GM23338 (cell line): ENCODE measurements at regions not wholly inside any gene's neighbourhood (a gene's known extent, or its start where the extent isn't known, plus 50 kb on each side); places are given as distances from the start of the nearest gene placed in this dataset.
A peak's percentile ranks its signal among the peaks of the same experiment; 100 is the strongest.

ENCODE experiments used
- ATAC-seq: fragments of 200-7000 bp; cut with Tn5 transposase; 3 replicates; pipeline ENCODE4 v1.9.1; 2020
- DNase-seq: peaks from one replicate; pipeline ENCODE4 v3.0.0-alpha.2; 2015; ENCODE audit warnings: low spot score
- H2AFZ ChIP-seq: fragments of 200-600 bp; sonication (generic); 2 replicates; pipeline ENCODE4 v1.8.0; 2016; ENCODE audit warnings: antibody characterized with exemption, mild to moderate bottlenecking, moderate library complexity
- H3F3A ChIP-seq: fragments of 200-600 bp; sonication (generic); replicated peaks from 2 replicates; pipeline ENCODE4 v1.8.0; 2017; ENCODE audit warnings: antibody characterized with exemption, mixed run types, low read depth
- H3K27ac ChIP-seq: fragments of 200-600 bp; sonication (generic); 2 replicates; pipeline ENCODE4 v1.6.1; 2016; ENCODE audit warnings: low read depth
- H3K27me3 ChIP-seq: fragments of 200-600 bp; sonication (generic); 2 replicates; pipeline ENCODE4 v1.8.0; 2016; ENCODE audit warnings: mild to moderate bottlenecking, mixed run types, moderate library complexity; ENCODE audit not compliant: insufficient read depth
- H3K36me3 ChIP-seq: fragments of 200-600 bp; sonication (generic); 2 replicates; pipeline ENCODE4 v1.8.0; 2016; ENCODE audit warnings: mild to moderate bottlenecking; ENCODE audit not compliant: insufficient read depth
- H3K4me1 ChIP-seq: fragments of 200-600 bp; sonication (generic); 2 replicates; pipeline ENCODE4 v1.8.0; 2016; ENCODE audit warnings: mild to moderate bottlenecking, moderate library complexity; ENCODE audit not compliant: insufficient read depth
- H3K4me2 ChIP-seq: fragments of 200-600 bp; sonication (generic); 2 replicates; pipeline ENCODE4 v1.7.1; 2017; ENCODE audit warnings: mixed run types
- H3K4me3 ChIP-seq: fragments of 200-600 bp; sonication (generic); 2 replicates; pipeline ENCODE4 v1.6.1; 2016; ENCODE audit warnings: mixed run types
- H3K79me2 ChIP-seq: fragments of 200-600 bp; sonication (generic); replicated peaks from 2 replicates; pipeline ENCODE4 v1.8.0; 2017; ENCODE audit warnings: mild to moderate bottlenecking; ENCODE audit not compliant: insufficient read depth
- H3K9me2 ChIP-seq: fragments of 200-600 bp; sonication (generic); 2 replicates; pipeline ENCODE4 v1.8.0; 2017; ENCODE audit not compliant: insufficient read depth
- H4K20me1 ChIP-seq: fragments of 200-600 bp; sonication (generic); replicated peaks from 2 replicates; pipeline ENCODE4 v1.8.0; 2017; ENCODE audit warnings: mild to moderate bottlenecking; ENCODE audit not compliant: insufficient read depth
- H3K27ac Mint-ChIP-seq: 2 replicates; pipeline ENCODE4 v1.8.0; 2020; ENCODE audit warnings: inconsistent platforms, mild to moderate bottlenecking, moderate library complexity, mixed read lengths
- H3K27me3 Mint-ChIP-seq: 3 replicates; pipeline ENCODE4 v1.8.0; 2022; ENCODE audit warnings: low read depth, mild to moderate bottlenecking, moderate library complexity, mixed read lengths, inconsistent platforms; ENCODE audit not compliant: insufficient read depth, poor library complexity
- H3K36me3 Mint-ChIP-seq: 3 replicates; pipeline ENCODE4 v1.8.0; 2021; ENCODE audit warnings: low read depth, mild to moderate bottlenecking, inconsistent platforms, moderate library complexity, mixed read lengths
- H3K4me1 Mint-ChIP-seq: 3 replicates; pipeline ENCODE4 v1.8.0; 2020; ENCODE audit warnings: mild to moderate bottlenecking, inconsistent platforms, mixed read lengths
- H3K4me3 Mint-ChIP-seq: 3 replicates; pipeline ENCODE4 v1.8.0; 2021; ENCODE audit warnings: moderate library complexity, mild to moderate bottlenecking, inconsistent platforms, mixed read lengths
- H3K9me3 Mint-ChIP-seq: 3 replicates; pipeline ENCODE4 v1.8.0; 2020; ENCODE audit warnings: moderate library complexity, mild to moderate bottlenecking, inconsistent platforms, mixed read lengths
- CTCF ChIP-seq, 2 experiments: fragments of 200-600 bp in 1 of 2; sonication (generic) in 1 of 2; conservative IDR thresholded peaks; 2 replicates each; pipeline versions ENCODE4 v1.5.1 to v1.6.1; 2016 to 2017; ENCODE audit warnings: antibody characterized with exemption in 2 of 2, low read depth in 2 of 2, mild to moderate bottlenecking in 2 of 2, moderate library complexity in 1 of 2
- EZH2 ChIP-seq: fragments of 200-600 bp; sonication (generic); IDR thresholded peaks from one replicate; pipeline ENCODE4 v1.8.0; 2017; ENCODE audit warnings: antibody characterized with exemption, mild to moderate bottlenecking, low read depth; ENCODE audit not compliant: unreplicated experiment
- EZH2phosphoT487 ChIP-seq: fragments of 200-600 bp; sonication (generic); IDR thresholded peaks from one replicate; pipeline ENCODE4 v1.8.1; 2018; ENCODE audit warnings: antibody characterized with exemption; ENCODE audit not compliant: unreplicated experiment
- JUNB ChIP-seq: IDR thresholded peaks from one replicate; pipeline ENCODE4 v1.6.1; 2016; ENCODE audit warnings: antibody characterized with exemption; ENCODE audit not compliant: unreplicated experiment
- NANOG ChIP-seq: IDR thresholded peaks from 2 replicates; pipeline ENCODE4 v1.6.1; 2016; ENCODE audit warnings: antibody characterized with exemption, borderline replicate concordance
- POLR2AphosphoS5 ChIP-seq: IDR thresholded peaks from 2 replicates; pipeline ENCODE4 v1.6.1; 2016; ENCODE audit warnings: antibody characterized with exemption, low read depth
- REST ChIP-seq: IDR thresholded peaks from one replicate; pipeline ENCODE4 v1.6.1; 2018; ENCODE audit warnings: antibody characterized with exemption; ENCODE audit not compliant: unreplicated experiment
- ZNF462 ChIP-seq: fragments of 250-450 bp; sonication (Bioruptor Pico); IDR thresholded peaks from 2 replicates; pipeline ENCODE4 v1.5.0; 2020; ENCODE audit warnings: mild to moderate bottlenecking, moderate library complexity

- Histone ChIP-seq H3K4me3 (no peak overlapping the region), H3F3A (no peaks in the 10 kb centered on the region), H3K4me2 (no peak overlapping the region), H3K4me1 (peaks cover 9% of the 10 kb centered on the region), H3K79me2 (no peaks in the 10 kb centered on the region), H3K9me2 (peaks cover 13% of the 10 kb centered on the region; the same call in 1 of the 2 replicates), H3K27me3 (no peaks in the 10 kb centered on the region), H3K27ac (no peak overlapping the region), H2AFZ (no peak overlapping the region), H4K20me1 (no peaks in the 10 kb centered on the region), H3K36me3 (no peaks in the 10 kb centered on the region)
- peaks cover 10% of the 10 kb centered on the region for H3K4me1 Mint-ChIP-seq
- H3K4me3 Mint-ChIP-seq = no peak overlapping the region
- H3K27me3 Mint-ChIP-seq = peaks cover 2% of the 10 kb centered on the region
- DNase-seq (no peak), ATAC-seq (no peak)
- TF ChIP-seq ZNF462 (CRISPR knock-in tag) (peak; percentile 74; the same call in 1 of the 2 replicates), JUNB (no peak), POLR2AphosphoS5 (no peak), NANOG (no peak), CTCF (conservative IDR thresholded peaks at IDR 0.05; ENCODE audit: low read depth in 2 of 2) (no peak), EZH2phosphoT487 (no peak), EZH2 (no peak), REST (no peak)
- H3K9me3 Mint-ChIP-seq = no peaks in the 10 kb centered on the region
- no peaks in the 10 kb centered on the region for H3K36me3 Mint-ChIP-seq
- no peak overlapping the region for H3K27ac Mint-ChIP-seq
Observed at GRCh38 chr3:25899352-25900101, 109.6 kb downstream of the OXSM start.
